ENCODE measurements at regions not wholly inside any gene's neighbourhood (a gene's known extent, or its start where the extent isn't known, plus 50 kb on each side); places are given as distances from the start of the nearest gene placed in this dataset.

DNA sequence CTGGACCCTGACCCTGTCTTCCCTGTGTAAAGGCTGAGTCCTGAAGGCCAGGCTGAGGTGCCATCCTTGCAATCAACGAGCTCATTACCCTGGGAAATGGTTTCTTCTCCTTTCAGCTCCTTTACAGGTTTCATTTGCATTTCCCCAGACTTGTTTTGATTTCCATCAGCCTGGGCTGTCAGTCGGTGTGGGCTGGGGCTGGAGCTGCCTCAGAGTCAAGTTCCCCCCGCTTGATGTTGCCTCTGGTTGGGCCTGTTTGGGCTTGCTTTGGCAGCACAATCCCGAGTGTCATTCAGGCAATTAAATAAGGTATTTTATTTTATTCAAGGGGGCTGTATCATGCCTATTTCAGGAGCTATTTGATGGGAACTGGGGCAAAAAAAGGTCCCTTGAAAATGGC is 424.9 kb downstream of the INSC start:
- no peak for DNase-seq (ENCODE audit: low read depth)

DNA sequence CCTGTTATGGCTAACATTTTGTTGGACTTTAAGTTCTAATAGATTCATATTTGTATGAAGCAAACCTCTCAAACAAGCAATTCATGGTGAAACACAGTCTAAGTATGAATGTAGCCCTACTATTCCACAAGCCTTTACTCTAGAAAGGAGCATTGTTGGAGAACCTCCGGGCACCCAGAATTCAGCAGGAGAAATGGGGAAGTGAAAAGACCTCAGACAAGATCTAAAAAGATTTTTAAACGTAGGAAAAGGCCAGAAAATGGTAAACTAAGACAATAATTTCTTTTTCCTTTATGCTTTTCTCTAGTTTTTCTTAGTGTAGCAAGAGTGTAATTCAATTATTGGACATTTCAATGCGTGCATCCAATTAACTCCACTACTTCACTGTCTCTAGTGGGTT is 426.4 kb downstream of the INSC start:
- DNase-seq (ENCODE audit: low read depth): no peak

DNA sequence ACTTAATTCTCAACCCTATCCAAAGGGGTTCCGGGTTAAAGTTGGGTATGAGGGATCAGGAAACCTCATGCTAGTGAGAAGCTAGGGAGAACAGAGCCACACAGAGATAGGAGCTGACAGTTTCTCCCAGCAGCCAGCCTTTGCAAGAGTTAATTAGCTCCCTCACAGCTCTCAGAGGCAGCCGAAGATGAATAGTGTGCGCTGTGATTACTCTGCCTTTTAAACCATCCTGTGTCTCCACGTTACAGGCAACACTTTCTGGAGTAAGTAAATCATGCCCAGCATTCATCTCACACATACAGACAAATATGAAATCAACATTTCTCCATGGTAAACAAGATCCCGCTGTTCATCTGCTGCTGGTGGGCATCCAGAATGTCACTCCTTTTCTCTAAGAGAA is 429.6 kb downstream of the INSC start:
- no peak for DNase-seq (ENCODE audit: low read depth)

GRCh38 chr11:15547685-15548084 is 433.0 kb downstream of the INSC start:
- no peak for DNase-seq (ENCODE audit: low read depth)

DNA sequence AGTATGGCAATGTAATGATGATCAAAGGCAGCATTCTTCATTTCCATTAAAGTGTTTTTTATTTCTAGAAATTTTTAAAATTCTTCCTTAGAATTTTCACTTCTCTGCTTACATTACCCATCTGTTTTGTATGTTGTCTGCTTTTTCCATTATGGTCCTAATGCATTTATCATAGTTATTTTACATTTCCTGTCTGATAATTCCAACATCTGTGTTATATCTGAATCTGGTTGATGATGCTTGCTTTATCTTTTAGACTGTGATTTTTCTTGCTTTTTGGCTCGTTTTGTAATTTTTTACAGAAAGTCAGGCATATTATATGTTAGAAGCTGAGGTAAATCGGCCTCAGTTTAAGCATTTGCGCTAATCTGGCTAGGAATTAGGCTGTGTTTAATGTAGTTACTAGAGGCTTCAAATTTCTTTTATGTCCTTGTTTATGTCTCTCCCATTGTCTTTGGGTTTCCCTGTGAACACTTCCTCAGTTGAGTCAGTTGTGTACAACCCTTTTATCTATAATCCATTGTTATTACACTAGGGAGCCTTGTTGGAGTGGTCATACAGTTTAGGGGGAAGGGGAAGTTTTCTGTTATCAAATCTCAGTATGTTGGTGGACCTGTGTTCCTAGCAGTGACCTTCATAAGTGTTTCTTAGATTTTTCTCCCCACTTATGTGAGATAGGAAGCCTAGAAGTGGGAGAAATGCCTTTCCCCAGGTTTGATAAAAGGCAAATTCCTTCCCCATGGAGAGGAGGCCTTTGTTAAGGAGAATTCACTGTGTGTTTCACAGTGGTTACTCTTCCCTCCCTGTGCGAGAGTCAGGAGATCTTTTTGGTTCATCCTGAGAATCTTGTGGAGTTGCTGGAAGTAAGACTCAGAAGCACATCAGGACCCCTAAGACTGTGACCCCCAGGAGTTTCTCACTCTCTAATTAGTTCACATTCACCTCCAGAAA is 437.5 kb downstream of the INSC start:
- DNase-seq (ENCODE audit: low read depth): no peak

DNA sequence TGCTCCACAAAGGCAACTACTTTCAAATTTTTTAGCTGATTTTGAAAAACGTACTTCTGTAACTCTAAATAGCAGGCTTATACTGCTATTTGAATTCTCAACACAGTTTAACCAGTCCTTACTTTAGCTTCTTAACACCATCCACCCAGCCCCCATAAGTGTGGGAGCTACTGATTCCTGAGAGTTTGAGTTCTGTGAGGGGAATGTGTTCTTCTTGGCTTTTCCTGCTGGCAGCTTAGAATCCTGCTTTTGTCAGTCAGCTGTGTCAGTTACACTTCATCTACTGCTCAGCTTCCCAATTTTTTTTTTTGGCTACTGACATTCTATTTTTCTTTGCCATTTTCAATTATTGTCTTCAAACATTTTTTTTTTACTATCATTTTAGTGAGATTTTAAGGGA is 440.4 kb downstream of the INSC start:
- DNase-seq (ENCODE audit: low read depth): no peak

DNA sequence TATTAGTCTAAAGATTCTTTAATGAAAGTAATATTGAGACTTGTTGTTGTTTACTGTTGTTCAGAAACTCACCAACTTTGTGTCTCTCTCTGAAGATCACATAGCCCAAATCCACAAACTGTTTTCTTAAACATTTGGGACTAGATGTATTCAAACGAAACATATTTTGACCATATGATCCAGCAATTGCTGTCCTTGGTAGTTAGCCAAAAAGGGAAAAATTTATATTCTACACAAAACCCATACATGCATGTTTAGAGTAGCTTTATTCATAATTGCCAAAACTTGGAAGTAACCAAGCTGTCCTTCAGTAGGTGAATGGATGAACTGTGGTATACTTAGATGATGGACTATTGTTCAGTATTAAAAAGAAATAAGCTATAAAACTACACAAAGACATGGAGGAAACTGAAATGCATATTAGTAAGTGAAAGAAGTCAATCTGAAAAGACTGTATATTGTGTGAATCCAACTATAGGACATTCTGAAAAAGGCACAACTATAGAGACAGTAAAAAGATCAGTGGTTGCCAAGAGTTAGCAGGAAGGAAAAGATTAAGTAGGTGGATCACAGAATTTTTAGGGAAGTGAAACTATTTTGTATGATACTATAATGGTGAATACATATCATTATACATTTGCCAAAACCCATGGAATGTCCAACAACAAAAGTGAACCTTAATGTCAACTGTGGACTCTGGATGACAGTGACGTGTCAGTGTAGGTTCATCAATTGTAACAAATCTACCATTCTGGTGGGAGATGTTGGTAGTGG is 442.9 kb downstream of the INSC start:
- DNase-seq (ENCODE audit: low read depth): no peak

- no peak for DNase-seq (ENCODE audit: low read depth)
Measured at GRCh38 chr11:15558513-15559181, 443.9 kb downstream of the INSC start.

DNA sequence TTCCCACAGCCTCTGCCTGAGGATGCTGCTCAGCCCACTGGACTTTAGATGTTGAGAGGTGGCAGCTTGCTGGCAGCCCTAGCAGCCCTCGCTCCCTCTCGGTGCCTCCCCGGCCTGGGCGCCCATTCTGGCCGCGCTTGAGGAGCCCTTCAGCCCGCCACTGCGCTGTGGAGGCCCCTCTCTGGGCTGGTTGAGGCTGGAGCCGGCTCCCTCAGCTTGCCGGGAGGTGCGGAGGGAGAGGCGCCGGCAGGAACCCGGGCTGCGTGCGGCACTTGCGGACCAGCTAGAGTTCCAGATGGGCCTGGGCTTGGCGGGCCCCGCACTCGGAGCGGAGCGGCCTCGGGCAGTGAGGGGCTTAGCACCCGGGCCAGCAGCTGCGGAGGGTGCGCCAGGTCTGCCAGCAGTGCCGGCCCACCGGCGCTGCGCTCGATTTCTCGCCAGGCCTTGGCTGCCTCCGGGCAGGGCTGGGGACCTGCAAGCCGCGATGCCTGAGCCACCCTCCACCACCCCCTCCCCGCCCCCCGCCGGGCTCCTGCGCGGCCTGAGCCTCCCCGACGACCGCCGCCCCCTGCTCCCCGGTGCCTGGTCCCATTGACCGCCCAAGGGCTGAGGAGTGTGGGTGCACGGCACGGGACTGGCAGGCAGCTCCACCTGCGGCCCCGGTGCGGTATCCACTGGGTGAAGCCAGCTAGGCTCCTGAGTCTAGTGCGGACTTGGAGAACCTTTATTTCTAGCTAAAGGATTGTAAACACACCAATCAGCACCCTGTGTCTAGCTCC is 446.2 kb downstream of the INSC start:
- DNase-seq (ENCODE audit: low read depth): no peak

DNA sequence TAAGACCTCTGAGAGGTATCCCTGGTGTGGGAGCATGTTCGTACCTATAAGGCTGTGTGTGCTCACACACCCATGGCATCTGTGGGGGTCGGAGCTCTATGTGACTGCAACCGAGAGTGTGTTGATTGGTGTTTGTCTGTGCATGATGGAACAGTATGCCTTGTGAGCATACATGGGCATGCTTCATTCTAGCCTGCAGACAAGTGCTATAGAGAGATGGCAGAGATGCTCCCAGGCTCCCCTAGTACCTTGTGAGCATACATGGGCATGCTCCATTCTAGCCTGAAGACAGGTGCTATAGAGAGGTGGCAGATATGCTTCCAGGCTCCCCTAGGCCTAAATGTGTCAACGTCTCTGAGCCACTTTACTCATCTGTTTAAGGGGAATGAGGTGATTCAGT is 447.5 kb downstream of the INSC start:
- DNase-seq (ENCODE audit: low read depth): no peak

DNA sequence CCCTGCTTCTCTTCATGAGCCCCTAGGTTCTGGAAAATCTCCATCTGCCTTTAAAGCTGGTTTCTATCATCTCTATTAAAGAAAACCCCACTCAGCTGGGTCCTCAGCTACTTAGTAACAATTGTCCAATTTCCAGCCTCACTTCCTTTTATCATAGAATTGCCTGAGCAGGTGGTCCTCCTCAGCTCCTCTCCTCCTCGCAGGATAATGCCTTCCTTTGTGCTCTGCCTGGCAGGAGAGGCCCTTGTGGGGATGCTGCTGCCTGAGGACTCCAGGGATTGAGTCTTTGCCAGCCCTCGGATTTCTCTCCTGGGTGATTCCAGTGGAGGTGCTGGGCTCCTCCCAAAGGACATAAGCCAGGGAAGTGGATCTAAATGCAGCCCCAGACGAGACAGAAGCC is 448.3 kb downstream of the INSC start:
- no peak for DNase-seq (ENCODE audit: low read depth)

DNA sequence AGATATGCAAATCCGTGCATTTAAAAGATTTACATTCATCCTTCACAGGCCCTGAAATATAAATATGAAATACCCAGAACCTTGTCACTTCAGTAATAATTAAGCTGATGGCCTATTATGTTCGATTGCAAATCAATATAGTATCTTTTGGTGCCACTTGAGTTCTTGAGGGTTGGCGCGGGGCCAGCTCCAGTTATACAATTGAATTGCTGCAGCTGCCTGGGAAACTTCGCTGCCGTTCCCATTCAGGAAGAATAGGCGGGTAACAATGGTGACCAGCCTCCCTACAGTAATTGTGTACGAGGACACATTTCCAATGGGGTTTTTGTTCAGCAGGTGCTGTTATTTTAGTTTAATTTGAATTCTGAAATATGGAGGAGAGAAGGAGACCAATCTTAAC is 451.2 kb downstream of the INSC start:
- no peak for DNase-seq (ENCODE audit: low read depth)

GRCh38 chr11:15568440-15568839 is 453.7 kb downstream of the INSC start:
- DNase-seq (ENCODE audit: low read depth): no peak

GRCh38 chr11:15569305-15570025 is 454.7 kb downstream of the INSC start:
- DNase-seq (ENCODE audit: low read depth): no peak

GRCh38 chr11:15575409-15575808 is 460.7 kb downstream of the INSC start:
- DNase-seq (ENCODE audit: low read depth): no peak

DNA sequence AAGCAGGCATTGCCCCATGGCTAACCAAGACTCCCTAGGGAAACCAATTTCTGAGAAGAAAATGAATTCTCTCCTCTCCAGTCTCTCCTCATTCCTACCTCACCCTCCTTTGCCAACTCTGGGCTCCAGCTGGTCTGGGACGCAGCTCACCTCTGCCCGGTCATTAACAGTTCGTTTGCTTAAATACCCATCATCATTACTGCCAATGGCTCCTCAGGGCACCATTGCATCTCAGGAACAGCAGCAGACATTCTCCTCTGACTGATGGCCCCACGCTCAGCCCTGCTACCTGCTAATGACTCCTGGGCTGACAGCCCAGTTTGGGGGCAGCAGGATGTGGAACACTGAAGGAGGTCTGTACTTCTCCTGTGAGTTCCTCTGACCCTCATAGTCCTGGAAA is 462.0 kb downstream of the INSC start:
- no peak for DNase-seq (ENCODE audit: low read depth)

- no peak for DNase-seq (ENCODE audit: low read depth)
Measured at GRCh38 chr11:15577519-15577918, 462.8 kb downstream of the INSC start.

DNA sequence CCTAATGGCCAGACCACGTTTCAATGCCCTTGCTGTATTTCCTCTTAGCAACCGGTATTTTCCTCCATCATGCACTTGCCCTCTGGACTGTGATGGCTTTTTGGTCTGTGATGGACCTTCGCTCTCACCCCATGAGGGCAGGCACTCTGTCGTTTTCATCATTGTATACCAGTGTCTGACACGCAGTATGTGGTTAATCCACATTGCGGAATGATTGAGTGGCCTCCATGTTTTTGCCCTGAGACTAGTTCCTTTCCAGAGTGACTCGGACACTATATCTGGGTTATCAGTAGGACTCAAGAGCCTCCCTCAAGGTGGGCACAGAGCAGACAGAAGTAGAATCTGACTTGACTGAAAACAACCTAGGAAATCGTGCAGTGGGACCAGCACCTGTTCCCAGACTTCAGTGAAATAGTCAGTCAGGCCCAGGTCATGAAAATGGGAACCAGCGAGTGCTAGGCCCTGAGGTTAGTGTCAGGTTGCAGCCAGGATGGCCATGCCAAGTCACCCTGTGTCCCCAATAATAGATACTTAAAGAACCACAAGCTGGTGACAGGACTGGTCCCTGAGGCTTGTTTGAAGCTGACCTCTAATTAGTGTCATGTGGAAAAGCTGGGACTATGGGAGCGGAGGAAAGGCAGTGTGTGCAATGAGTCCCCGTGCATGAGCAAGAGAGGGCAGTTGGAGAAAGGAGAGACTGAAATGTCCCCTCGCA is 464.7 kb downstream of the INSC start:
- DNase-seq (ENCODE audit: low read depth): no peak

DNA sequence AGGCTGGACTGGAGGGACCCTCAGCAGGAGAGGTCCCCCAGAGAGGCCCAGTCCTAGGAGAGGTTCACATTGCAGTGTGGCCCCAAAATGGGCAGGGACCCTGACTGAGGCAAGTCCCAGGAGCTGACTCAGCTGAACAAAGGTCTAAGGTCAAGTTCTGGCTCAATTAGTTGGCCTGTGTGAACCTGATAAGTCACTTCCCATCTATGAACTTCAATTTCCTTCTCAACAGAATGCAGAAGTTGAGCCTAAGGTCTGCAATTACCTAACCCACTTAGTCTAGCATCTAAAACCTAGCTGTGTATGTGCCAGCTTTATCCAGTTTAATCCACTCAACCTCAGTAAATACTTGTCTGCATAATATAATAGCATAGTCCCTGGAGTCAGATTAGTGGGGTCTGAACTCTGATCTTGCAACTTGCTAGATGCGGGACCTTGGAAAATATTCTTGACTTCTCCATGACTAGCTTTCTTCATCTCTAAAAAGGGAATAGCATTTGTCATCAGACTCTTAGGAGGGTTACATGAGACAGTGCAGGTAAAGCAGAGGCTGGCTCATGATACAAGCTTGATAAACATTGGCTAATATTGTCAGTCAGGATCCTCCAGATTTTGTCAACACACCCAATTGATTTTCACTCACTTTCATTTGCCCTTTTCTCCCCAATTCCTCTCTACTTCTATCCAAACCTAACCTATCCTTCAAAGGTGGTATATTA is 465.5 kb downstream of the INSC start:
- no peak for DNase-seq (ENCODE audit: low read depth)

GRCh38 chr11:15580775-15581095 is 466.0 kb downstream of the INSC start:
- DNase-seq (ENCODE audit: low read depth): no peak
